ENCODE measurements at regions not wholly inside any gene's neighbourhood (a gene's known extent, or its start where the extent isn't known, plus 50 kb on each side); places are given as distances from the start of the nearest gene placed in this dataset.

GRCh38 chr13:74466864-74467263 is 332.7 kb upstream of the KLF12 start:
- no peak for TF ChIP-seq CTCF (IDR thresholded peaks at IDR 0.05; ENCODE audit: control insufficient read depth, insufficient read depth, low read depth, low read length, missing control alignments)
- H3K4me3 ChIP-seq (ENCODE audit: control insufficient read depth, low read depth, low read length) = no peak overlapping the region
- no peak for DNase-seq (ENCODE audit: low read depth)

GRCh38 chr13:74466020-74466419 is 331.8 kb upstream of the KLF12 start:
- no peak for TF ChIP-seq CTCF (IDR thresholded peaks at IDR 0.05; ENCODE audit: control insufficient read depth, insufficient read depth, low read depth, low read length, missing control alignments)
- no peak for DNase-seq (ENCODE audit: low read depth)
- no peak overlapping the region for H3K4me3 ChIP-seq (ENCODE audit: control insufficient read depth, low read depth, low read length)

- no peak for TF ChIP-seq CTCF (IDR thresholded peaks at IDR 0.05; ENCODE audit: control insufficient read depth, insufficient read depth, low read depth, low read length, missing control alignments)
- H3K4me3 ChIP-seq (ENCODE audit: control insufficient read depth, low read depth, low read length) = no peak overlapping the region
- DNase-seq (ENCODE audit: low read depth) = no peak
These were observed 331.1 kb upstream of the KLF12 start for GRCh38 chr13:74465271-74465670.

- no peak overlapping the region for H3K4me3 ChIP-seq (ENCODE audit: control insufficient read depth, low read depth, low read length)
- DNase-seq (ENCODE audit: low read depth) = no peak
- TF ChIP-seq CTCF (IDR thresholded peaks at IDR 0.05; ENCODE audit: control insufficient read depth, insufficient read depth, low read depth, low read length, missing control alignments) = no peak
These were observed 330.5 kb upstream of the KLF12 start for GRCh38 chr13:74464670-74465069.

- no peak overlapping the region for H3K4me3 ChIP-seq (ENCODE audit: control insufficient read depth, low read depth, low read length)
- no peak for TF ChIP-seq CTCF (IDR thresholded peaks at IDR 0.05; ENCODE audit: control insufficient read depth, insufficient read depth, low read depth, low read length, missing control alignments)
- DNase-seq (ENCODE audit: low read depth) = no peak
These were observed 326.8 kb upstream of the KLF12 start for GRCh38 chr13:74461011-74461410.

- DNase-seq (ENCODE audit: low read depth) = no peak
- no peak for TF ChIP-seq CTCF (IDR thresholded peaks at IDR 0.05; ENCODE audit: control insufficient read depth, insufficient read depth, low read depth, low read length, missing control alignments)
- no peak overlapping the region for H3K4me3 ChIP-seq (ENCODE audit: control insufficient read depth, low read depth, low read length)
These were observed 318.7 kb upstream of the KLF12 start for GRCh38 chr13:74452881-74453280.

GRCh38 chr13:74452176-74452575 is 318.0 kb upstream of the KLF12 start:
- no peak for DNase-seq (ENCODE audit: low read depth)
- H3K4me3 ChIP-seq (ENCODE audit: control insufficient read depth, low read depth, low read length) = no peak overlapping the region
- no peak for TF ChIP-seq CTCF (IDR thresholded peaks at IDR 0.05; ENCODE audit: control insufficient read depth, insufficient read depth, low read depth, low read length, missing control alignments)
